Neural progenitor cell (in vitro differentiated cells): ENCODE measurements at regions not wholly inside any gene's neighbourhood (a gene's known extent, or its start where the extent isn't known, plus 50 kb on each side); places are given as distances from the start of the nearest gene placed in this dataset.

ENCODE experiments used
- DNase-seq: peaks from one replicate; pipeline ENCODE4 v3.0.0-alpha.2; 2016; ENCODE audit warnings: low spot score
- H2AFZ ChIP-seq: fragments of 200-600 bp; sonication (generic); replicated peaks from 2 replicates; pipeline ENCODE4 v1.6.1; 2016; ENCODE audit warnings: antibody characterized with exemption
- H3F3A ChIP-seq: fragments of 200-600 bp; sonication (generic); 2 replicates; pipeline ENCODE4 v1.6.1; 2016; ENCODE audit warnings: antibody characterized with exemption, low read depth
- H3K27ac ChIP-seq: fragments of 200-600 bp; sonication (generic); 2 replicates; pipeline ENCODE4 v1.5.1; 2016; ENCODE audit warnings: mild to moderate bottlenecking
- H3K27me3 ChIP-seq: fragments of 200-600 bp; sonication (generic); 2 replicates; pipeline ENCODE4 v1.6.1; 2016; ENCODE audit warnings: mild to moderate bottlenecking, moderate library complexity
- H3K36me3 ChIP-seq: fragments of 200-600 bp; sonication (generic); 2 replicates; pipeline ENCODE4 v1.5.1; 2016
- H3K4me1 ChIP-seq: fragments of 200-600 bp; sonication (generic); 2 replicates; pipeline ENCODE4 v1.6.1; 2016; ENCODE audit warnings: mixed run types
- H3K4me2 ChIP-seq: fragments of 200-600 bp; sonication (generic); 2 replicates; pipeline ENCODE4 v1.6.1; 2016
- H3K4me3 ChIP-seq: fragments of 200-600 bp; sonication (generic); 2 replicates; pipeline ENCODE4 v1.5.1; 2016
- H3K79me2 ChIP-seq: fragments of 200-600 bp; sonication (generic); 2 replicates; pipeline ENCODE4 v1.6.1; 2016; ENCODE audit warnings: low read depth
- H3K9ac ChIP-seq: fragments of 200-600 bp; sonication (generic); 2 replicates; pipeline ENCODE4 v1.6.1; 2016
- H3K9me3 ChIP-seq: fragments of 200-600 bp; sonication (generic); 2 replicates; pipeline ENCODE4 v1.5.1; 2016; ENCODE audit warnings: low read depth
- H4K20me1 ChIP-seq: fragments of 200-600 bp; sonication (generic); 2 replicates; pipeline ENCODE4 v1.6.1; 2016; ENCODE audit warnings: low read depth
- H3K27ac Mint-ChIP-seq: 3 replicates; pipeline ENCODE4 v1.8.0; 2021; ENCODE audit warnings: mixed read lengths
- H3K27me3 Mint-ChIP-seq: 2 replicates; pipeline ENCODE4 v1.8.0; 2022; ENCODE audit warnings: low read depth, mild to moderate bottlenecking, inconsistent platforms, moderate library complexity, mixed read lengths; ENCODE audit not compliant: insufficient read depth
- H3K36me3 Mint-ChIP-seq: 3 replicates; pipeline ENCODE4 v1.8.0; 2021; ENCODE audit warnings: mixed read lengths
- H3K4me1 Mint-ChIP-seq: 3 replicates; pipeline ENCODE4 v1.8.0; 2021; ENCODE audit warnings: mixed read lengths
- H3K4me3 Mint-ChIP-seq: 3 replicates; pipeline ENCODE4 v1.8.0; 2021; ENCODE audit warnings: mild to moderate bottlenecking, moderate library complexity, mixed read lengths
- H3K9me3 Mint-ChIP-seq: 3 replicates; pipeline ENCODE4 v1.8.0; 2020; ENCODE audit warnings: mixed read lengths
- CTCF ChIP-seq: fragments of 200-600 bp; sonication (generic); IDR thresholded peaks from 2 replicates; pipeline ENCODE4 v1.5.1; 2017; ENCODE audit warnings: antibody characterized with exemption, mild to moderate bottlenecking
- EZH2 ChIP-seq: fragments of 200-600 bp; sonication (generic); IDR thresholded peaks from 2 replicates; pipeline ENCODE4 v1.6.1; 2017; ENCODE audit warnings: antibody characterized with exemption, mild to moderate bottlenecking, moderate library complexity
- EZH2phosphoT487 ChIP-seq: fragments of 200-600 bp; sonication (generic); IDR thresholded peaks from 2 replicates; pipeline ENCODE4 v1.6.1; 2017; ENCODE audit warnings: antibody characterized with exemption

- Histone ChIP-seq H3K9me3 (no peaks in the 10 kb centered on the region), H3K9ac (no peak overlapping the region), H3K27me3 (peaks cover 5% of the 10 kb centered on the region), H3K79me2 (no peaks in the 10 kb centered on the region), H4K20me1 (no peaks in the 10 kb centered on the region), H3K36me3 (no peaks in the 10 kb centered on the region), H3F3A (no peaks in the 10 kb centered on the region), H3K4me1 (no peaks in the 10 kb centered on the region), H3K4me2 (no peak overlapping the region), H3K4me3 (no peak overlapping the region), H3K27ac (no peak overlapping the region), H2AFZ (no peak overlapping the region)
- DNase-seq, result peak; percentile 75
- TF ChIP-seq CTCF (peak; percentile 89), EZH2phosphoT487 (no peak)
- Mint-ChIP-seq H3K4me3 (no peak overlapping the region), H3K27me3 (peaks cover 4% of the 10 kb centered on the region), H3K4me1 (peaks cover 8% of the 10 kb centered on the region), H3K9me3 (peaks cover 2% of the 10 kb centered on the region), H3K27ac (no peak overlapping the region), H3K36me3 (no peaks in the 10 kb centered on the region)
These were observed 119.7 kb downstream of the ZNF326 start for GRCh38 chr1:90114521-90115141.

GRCh38 chr1:90107990-90108389 is 113.1 kb downstream of the ZNF326 start:
- TF ChIP-seq EZH2phosphoT487, result no peak
- no peak for TF ChIP-seq CTCF
- no peak for TF ChIP-seq EZH2

GRCh38 chr1:90106311-90106710 is 111.4 kb downstream of the ZNF326 start:
- Histone ChIP-seq H3K27ac (no peak overlapping the region), H2AFZ (no peak overlapping the region), H3K9me3 (no peaks in the 10 kb centered on the region), H3K4me1 (peaks cover 23% of the 10 kb centered on the region), H3K4me2 (peak overlapping the region; percentile 22), H3K27me3 (no peaks in the 10 kb centered on the region), H3K36me3 (no peaks in the 10 kb centered on the region), H3K79me2 (no peaks in the 10 kb centered on the region), H3K4me3 (no peak overlapping the region), H3F3A (peaks cover 10% of the 10 kb centered on the region), H3K9ac (no peak overlapping the region), H4K20me1 (no peaks in the 10 kb centered on the region)
- DNase-seq, result peak; percentile 24
- no peak overlapping the region for H3K4me3 Mint-ChIP-seq
- peaks cover 3% of the 10 kb centered on the region for H3K27me3 Mint-ChIP-seq
- H3K4me1 Mint-ChIP-seq, result peaks cover 44% of the 10 kb centered on the region
- H3K36me3 Mint-ChIP-seq, result no peaks in the 10 kb centered on the region
- H3K9me3 Mint-ChIP-seq, result no peaks in the 10 kb centered on the region
- no peak for TF ChIP-seq EZH2
- no peak for TF ChIP-seq CTCF
- no peak for TF ChIP-seq EZH2phosphoT487
- H3K27ac Mint-ChIP-seq, result peak overlapping the region; percentile 18

More at GRCh38 chr1:90107990-90108389, 113.1 kb downstream of the ZNF326 start:
- H3K9ac ChIP-seq, result no peak overlapping the region
- H3K4me1 ChIP-seq, result peaks cover 23% of the 10 kb centered on the region
- H3F3A ChIP-seq, result peaks cover 10% of the 10 kb centered on the region
- Mint-ChIP-seq H3K9me3 (no peaks in the 10 kb centered on the region), H3K4me3 (no peak overlapping the region), H3K36me3 (no peaks in the 10 kb centered on the region), H3K4me1 (peaks cover 41% of the 10 kb centered on the region), H3K27me3 (peaks cover 3% of the 10 kb centered on the region), H3K27ac (no peak overlapping the region)
- H3K27ac ChIP-seq, result no peak overlapping the region
- H4K20me1 ChIP-seq, result no peaks in the 10 kb centered on the region
- DNase-seq, result no peak
- H2AFZ ChIP-seq, result no peak overlapping the region
- H3K36me3 ChIP-seq, result no peaks in the 10 kb centered on the region
- H3K4me2 ChIP-seq, result no peak overlapping the region
- no peak overlapping the region for H3K4me3 ChIP-seq
- H3K27me3 ChIP-seq, result no peaks in the 10 kb centered on the region
- no peaks in the 10 kb centered on the region for H3K9me3 ChIP-seq
- H3K79me2 ChIP-seq, result no peaks in the 10 kb centered on the region
